Neural cell (in vitro differentiated cells): ENCODE measurements at regions not wholly inside any gene's neighbourhood (a gene's known extent, or its start where the extent isn't known, plus 50 kb on each side); places are given as distances from the start of the nearest gene placed in this dataset.

Experiments used
- H2AFZ ChIP-seq: fragments of 200-600, 300-800 bp; sonication (generic), shearing (Covaris generic); 2 replicates; pipeline ENCODE4 v1.6.0; 2014; ENCODE audit warnings: low read depth, mild to moderate bottlenecking, antibody characterized with exemption, low read length, moderate library complexity
- H3F3A ChIP-seq: fragments of 200-600 bp; shearing (Covaris generic); 2 replicates; pipeline ENCODE4 v1.6.1; 2016; ENCODE audit warnings: mild to moderate bottlenecking, moderate library complexity, mixed read lengths, antibody characterized with exemption, low read length; ENCODE audit not compliant: insufficient read depth, poor library complexity, severe bottlenecking
- H3K27ac ChIP-seq: fragments of 200-600, 300-800 bp; sonication (generic), shearing (Covaris generic); 2 replicates; pipeline ENCODE4 v1.5.1; 2014; ENCODE audit warnings: mild to moderate bottlenecking, low read length, moderate library complexity
- H3K27me3 ChIP-seq: fragments of 300-800, 200-600 bp; sonication (generic), shearing (Covaris generic); 2 replicates; pipeline ENCODE4 v1.6.0; 2014; ENCODE audit warnings: mild to moderate bottlenecking, low read depth, low read length, moderate library complexity; ENCODE audit not compliant: insufficient read depth
- H3K36me3 ChIP-seq: fragments of 300-800, 200-600 bp; sonication (generic), shearing (Covaris generic); 2 replicates; pipeline ENCODE4 v1.5.1; 2014; ENCODE audit warnings: mild to moderate bottlenecking, antibody characterized with exemption, low read length, moderate library complexity; ENCODE audit not compliant: insufficient read depth
- H3K4me2 ChIP-seq: fragments of 300-800, 200-600 bp; sonication (generic), shearing (Covaris generic); 2 replicates; pipeline ENCODE4 v1.6.0; 2014; ENCODE audit warnings: mild to moderate bottlenecking, low read length
- H3K4me3 ChIP-seq: fragments of 300-800, 200-600 bp; sonication (generic), shearing (Covaris generic); 2 replicates; pipeline ENCODE4 v1.5.1; 2014; ENCODE audit warnings: mild to moderate bottlenecking, low read length, moderate library complexity
- H3K79me2 ChIP-seq: fragments of 200-600 bp; shearing (Covaris generic); replicated peaks from 2 replicates; pipeline ENCODE4 v1.6.0; 2014; ENCODE audit warnings: mild to moderate bottlenecking, low read length, moderate library complexity; ENCODE audit not compliant: insufficient read depth
- H3K9ac ChIP-seq: fragments of 300-800, 200-600 bp; sonication (generic), shearing (Covaris generic); 2 replicates; pipeline ENCODE4 v1.6.1; 2016; ENCODE audit warnings: mild to moderate bottlenecking, low read length, mixed read lengths
- H3K9me2 ChIP-seq: fragments of 200-600 bp; shearing (Covaris generic); 2 replicates; pipeline ENCODE4 v1.6.1; 2016; ENCODE audit warnings: mild to moderate bottlenecking, low read length, mixed read lengths; ENCODE audit not compliant: insufficient read depth
- H3K9me3 ChIP-seq: fragments of 200-600, 300-800 bp; sonication (generic), shearing (Covaris generic); 2 replicates; pipeline ENCODE4 v1.6.1; 2016; ENCODE audit warnings: mild to moderate bottlenecking, mixed run types, low read length, moderate library complexity, mixed read lengths
- H4K20me1 ChIP-seq: fragments of 200-600 bp; shearing (Covaris generic); 2 replicates; pipeline ENCODE4 v1.6.1; 2016; ENCODE audit warnings: mild to moderate bottlenecking, mixed run types; ENCODE audit not compliant: insufficient read depth
- CTCF ChIP-seq: fragments of 450-650 bp; IDR thresholded peaks from 2 replicates; pipeline ENCODE4 v1.5.1; 2014; ENCODE audit warnings: antibody characterized with exemption, mild to moderate bottlenecking, moderate library complexity; ENCODE audit not compliant: poor library complexity, severe bottlenecking
- EP300 ChIP-seq: fragments of 450-650 bp; conservative IDR thresholded peaks from 2 replicates; pipeline ENCODE4 v1.6.1; 2014; ENCODE audit warnings: antibody characterized with exemption, mild to moderate bottlenecking, moderate library complexity; ENCODE audit not compliant: poor library complexity, severe bottlenecking
- EZH2 ChIP-seq: fragments of 200-600, 300-800 bp; shearing (Covaris generic), sonication (generic); IDR thresholded peaks from 2 replicates; pipeline ENCODE4 v1.6.1; 2014; ENCODE audit warnings: antibody characterized with exemption, low read length, borderline replicate concordance, mild to moderate bottlenecking; ENCODE audit not compliant: insufficient read depth, poor library complexity, severe bottlenecking
- MXI1 ChIP-seq: fragments of 450-650 bp; conservative IDR thresholded peaks from 2 replicates; pipeline ENCODE4 v1.6.1; 2014; ENCODE audit warnings: antibody characterized with exemption, mild to moderate bottlenecking; ENCODE audit not compliant: poor library complexity, severe bottlenecking
- POLR2AphosphoS5 ChIP-seq: IDR thresholded peaks from 2 replicates; pipeline ENCODE4 v1.6.1; 2012
- RAD21 ChIP-seq: fragments of 450-650 bp; conservative IDR thresholded peaks from 2 replicates; pipeline ENCODE4 v1.6.1; 2014; ENCODE audit warnings: antibody characterized with exemption, mild to moderate bottlenecking, moderate library complexity
- REST ChIP-seq: IDR thresholded peaks from 2 replicates; pipeline ENCODE4 v1.6.1; 2012; ENCODE audit warnings: borderline replicate concordance
- SMC3 ChIP-seq: fragments of 450-650 bp; conservative IDR thresholded peaks from 2 replicates; pipeline ENCODE4 v1.6.1; 2014; ENCODE audit warnings: antibody characterized with exemption, mild to moderate bottlenecking, moderate library complexity; ENCODE audit not compliant: poor library complexity
- TAF1 ChIP-seq: IDR thresholded peaks from 2 replicates; pipeline ENCODE4 v1.6.1; 2012; ENCODE audit warnings: low read depth

GRCh38 chr21:23108533-23108932 lies 2110.3 kb downstream of the NCAM2 start:
- Histone ChIP-seq H3K9me2 (no peaks in the 10 kb centered on the region), H3K4me3 (no peak overlapping the region), H3K27me3 (no peaks in the 10 kb centered on the region), H3F3A (no peaks in the 10 kb centered on the region), H2AFZ (no peak overlapping the region), H4K20me1 (no peaks in the 10 kb centered on the region), H3K36me3 (no peaks in the 10 kb centered on the region), H3K9ac (no peak overlapping the region), H3K4me2 (no peak overlapping the region), H3K79me2 (no peaks in the 10 kb centered on the region), H3K27ac (no peak overlapping the region), H3K9me3 (no peaks in the 10 kb centered on the region)
- TF ChIP-seq EP300 (no peak), RAD21 (no peak), MXI1 (no peak), CTCF (no peak), REST (no peak)

DNA sequence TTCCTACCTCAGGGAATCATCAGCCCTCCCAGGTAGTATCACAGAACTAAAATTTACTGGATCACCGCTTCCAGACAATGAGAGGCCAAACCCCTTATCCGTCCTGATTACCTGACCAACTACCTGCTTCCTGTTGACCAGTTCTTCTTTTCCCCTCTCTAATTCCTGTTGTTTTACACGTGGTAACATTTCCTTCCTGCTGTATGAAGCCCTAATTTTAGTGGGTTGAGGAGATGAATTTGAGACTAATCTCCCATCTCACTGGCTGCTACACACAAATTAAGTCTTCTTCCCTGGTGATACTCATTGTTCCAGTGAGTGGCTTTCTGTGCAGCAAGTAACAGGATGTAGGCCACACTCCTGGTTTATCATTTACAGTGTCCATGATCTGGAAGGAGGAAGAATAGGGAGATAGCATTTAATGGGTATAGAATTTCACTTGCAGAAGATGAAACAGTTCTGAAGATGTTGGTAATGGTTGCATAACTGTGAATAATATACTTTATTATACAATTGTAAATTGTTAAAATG lies 2112.9 kb downstream of the NCAM2 start:
- no peak for TF ChIP-seq REST
- no peak for TF ChIP-seq SMC3
- TF ChIP-seq CTCF, result no peak
- TF ChIP-seq EP300, result no peak
- no peak for TF ChIP-seq TAF1
- TF ChIP-seq MXI1, result no peak
- no peak for TF ChIP-seq RAD21
- TF ChIP-seq POLR2AphosphoS5, result no peak
- no peak for TF ChIP-seq EZH2
- no peak overlapping the region for H3K27ac ChIP-seq
- no peak overlapping the region for H3K9ac ChIP-seq
- H3K4me2 ChIP-seq, result no peak overlapping the region
- H3K36me3 ChIP-seq, result no peaks in the 10 kb centered on the region
- H3F3A ChIP-seq, result no peaks in the 10 kb centered on the region
- no peaks in the 10 kb centered on the region for H3K79me2 ChIP-seq
- no peak overlapping the region for H3K4me3 ChIP-seq
- no peaks in the 10 kb centered on the region for H3K9me2 ChIP-seq
- H3K27me3 ChIP-seq, result no peaks in the 10 kb centered on the region
- H4K20me1 ChIP-seq, result no peaks in the 10 kb centered on the region
- no peak overlapping the region for H2AFZ ChIP-seq
- H3K9me3 ChIP-seq, result no peaks in the 10 kb centered on the region
